ENCODE measurements at regions not wholly inside any gene's neighbourhood (a gene's known extent, or its start where the extent isn't known, plus 50 kb on each side); places are given as distances from the start of the nearest gene placed in this dataset.

DNA sequence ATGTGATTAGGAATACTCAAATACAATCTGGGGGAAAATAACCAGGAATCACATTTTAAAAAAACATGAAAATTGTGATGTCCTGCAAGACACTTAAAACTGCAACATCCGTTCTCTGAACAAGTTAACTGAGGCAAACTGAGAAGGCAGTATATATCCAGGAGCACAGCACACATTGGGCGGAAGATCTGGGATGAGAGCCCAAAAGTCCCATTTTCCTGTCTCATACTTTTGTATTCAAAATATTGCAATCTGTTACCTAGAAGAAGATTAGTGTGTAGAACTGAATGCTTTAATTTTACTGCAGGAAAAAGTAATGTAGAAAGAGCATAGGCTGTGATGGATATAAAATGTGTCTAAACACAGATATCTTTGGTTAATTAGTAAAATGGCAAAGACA, 276.8 kb upstream of the FANCL start:
- Mint-ChIP-seq H3K4me1 (no peaks in the 10 kb centered on the region), H3K27me3 (no peaks in the 10 kb centered on the region), H3K27ac (no peak overlapping the region), H3K36me3 (no peaks in the 10 kb centered on the region), H3K9me3 (no peaks in the 10 kb centered on the region), H3K4me3 (no peak overlapping the region)
- DNase-seq (no peak), ATAC-seq (ENCODE audit: low read depth in 2 of 2) (no peak)

DNA sequence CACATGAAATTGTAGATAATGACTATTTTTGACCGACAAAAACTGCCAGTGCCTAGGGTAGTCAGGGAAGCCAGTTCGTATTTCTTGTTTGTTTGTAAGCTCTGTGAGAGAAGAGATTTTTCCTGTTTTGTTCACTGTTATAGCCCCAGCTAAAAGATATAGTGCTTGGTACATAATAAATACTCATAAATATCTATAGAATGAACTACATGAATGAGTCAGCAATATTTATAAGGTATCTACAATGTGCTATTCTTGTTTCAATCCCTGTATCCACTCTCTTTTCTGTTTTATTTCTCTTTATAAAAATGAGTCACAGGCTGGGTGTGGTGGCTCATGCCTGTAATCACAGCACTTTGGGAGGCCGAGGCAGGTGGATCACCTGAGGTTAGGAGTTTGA, 275.6 kb upstream of the FANCL start:
- H3K9me3 Mint-ChIP-seq, result no peaks in the 10 kb centered on the region
- H3K27me3 Mint-ChIP-seq, result no peaks in the 10 kb centered on the region
- H3K36me3 Mint-ChIP-seq, result no peaks in the 10 kb centered on the region
- no peak overlapping the region for H3K4me3 Mint-ChIP-seq
- no peak for DNase-seq
- H3K27ac Mint-ChIP-seq, result no peak overlapping the region
- H3K4me1 Mint-ChIP-seq, result no peaks in the 10 kb centered on the region
- no peak for ATAC-seq (ENCODE audit: low read depth in 2 of 2)

DNA sequence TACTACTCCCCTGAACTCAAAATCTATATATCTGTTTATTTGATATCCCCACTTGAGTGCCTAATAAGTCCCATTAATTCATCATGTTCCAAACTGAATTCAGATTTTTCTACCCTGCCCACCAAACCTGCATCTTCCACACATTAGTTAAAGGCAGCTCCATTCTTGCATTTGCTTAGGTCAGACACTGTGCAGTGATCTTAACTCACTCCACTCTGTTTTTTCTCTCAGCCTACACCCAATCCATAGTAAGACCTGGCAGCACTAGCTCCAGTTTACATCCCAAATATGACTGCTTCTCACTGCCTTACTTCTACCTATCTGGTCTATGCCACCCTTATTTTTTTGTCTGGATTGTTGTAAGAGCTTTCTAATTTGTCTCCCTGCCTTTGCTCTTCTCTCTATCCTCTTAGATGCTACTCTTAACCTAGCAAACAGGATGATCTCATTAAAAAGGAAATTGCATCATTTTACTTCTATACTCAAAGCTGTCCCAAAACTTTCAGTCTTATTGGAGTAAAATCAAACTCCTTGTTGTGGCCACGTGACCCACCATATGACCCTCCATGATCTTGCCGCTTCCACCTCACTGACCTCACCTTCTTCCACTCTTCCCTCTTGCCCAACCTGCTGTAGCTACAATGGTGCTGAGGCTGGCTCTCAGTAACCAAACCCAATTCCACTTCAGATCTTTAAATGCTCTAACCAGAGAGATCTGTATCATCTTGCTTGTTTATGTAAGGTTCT, 274.9 kb upstream of the FANCL start:
- no peak overlapping the region for H3K4me3 Mint-ChIP-seq
- H3K27ac Mint-ChIP-seq, result no peak overlapping the region
- H3K36me3 Mint-ChIP-seq, result no peaks in the 10 kb centered on the region
- ATAC-seq (ENCODE audit: low read depth in 2 of 2), result no peak
- no peak for DNase-seq
- H3K4me1 Mint-ChIP-seq, result no peaks in the 10 kb centered on the region
- H3K27me3 Mint-ChIP-seq, result no peaks in the 10 kb centered on the region
- H3K9me3 Mint-ChIP-seq, result no peaks in the 10 kb centered on the region

DNA sequence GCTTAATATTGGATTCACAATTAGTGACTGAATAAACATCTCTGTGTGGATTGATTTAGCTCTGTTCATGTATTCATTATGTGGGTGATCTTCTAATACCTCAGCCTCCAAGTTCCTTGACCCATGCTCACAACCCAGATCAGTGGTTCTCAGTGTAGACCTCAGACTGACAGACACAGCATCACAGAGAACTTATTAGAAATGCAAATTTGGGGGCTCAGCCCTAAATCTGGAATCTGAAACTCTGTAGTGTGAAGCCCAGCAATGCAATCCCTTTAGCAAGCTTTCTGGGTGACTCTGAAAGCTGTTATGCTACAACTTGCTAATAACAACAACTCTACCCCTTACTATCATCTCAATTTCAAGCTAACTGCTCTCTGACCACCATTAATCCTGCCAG, 273.1 kb upstream of the FANCL start:
- H3K27me3 Mint-ChIP-seq, result no peaks in the 10 kb centered on the region
- H3K9me3 Mint-ChIP-seq, result no peaks in the 10 kb centered on the region
- H3K27ac Mint-ChIP-seq, result no peak overlapping the region
- ATAC-seq (ENCODE audit: low read depth in 2 of 2) (no peak), DNase-seq (no peak)
- no peak overlapping the region for H3K4me3 Mint-ChIP-seq
- no peaks in the 10 kb centered on the region for H3K4me1 Mint-ChIP-seq
- H3K36me3 Mint-ChIP-seq, result no peaks in the 10 kb centered on the region

DNA sequence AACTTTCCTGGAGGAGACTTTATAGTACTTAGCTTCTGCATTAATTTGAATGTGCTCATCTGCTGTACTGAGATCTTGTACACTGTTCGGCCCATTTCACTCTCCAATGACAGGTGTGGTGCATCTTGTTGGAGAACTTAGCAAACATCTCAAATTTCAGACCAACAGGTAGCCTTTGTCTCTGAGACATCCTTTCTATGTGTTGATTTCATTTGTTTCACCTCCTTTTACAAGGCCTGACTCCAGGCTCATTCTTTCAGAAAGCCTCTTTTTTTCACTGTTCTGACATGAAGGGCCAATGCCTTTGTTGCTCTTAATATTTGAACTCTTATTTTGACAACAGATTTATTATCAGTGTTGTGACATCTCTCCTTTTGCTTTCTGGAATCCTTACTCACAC, 271.8 kb upstream of the FANCL start:
- H3K4me1 Mint-ChIP-seq, result no peaks in the 10 kb centered on the region
- DNase-seq (no peak), ATAC-seq (ENCODE audit: low read depth in 2 of 2) (no peak)
- H3K4me3 Mint-ChIP-seq, result no peak overlapping the region
- no peaks in the 10 kb centered on the region for H3K36me3 Mint-ChIP-seq
- H3K27me3 Mint-ChIP-seq, result no peaks in the 10 kb centered on the region
- H3K27ac Mint-ChIP-seq, result no peak overlapping the region
- no peaks in the 10 kb centered on the region for H3K9me3 Mint-ChIP-seq

DNA sequence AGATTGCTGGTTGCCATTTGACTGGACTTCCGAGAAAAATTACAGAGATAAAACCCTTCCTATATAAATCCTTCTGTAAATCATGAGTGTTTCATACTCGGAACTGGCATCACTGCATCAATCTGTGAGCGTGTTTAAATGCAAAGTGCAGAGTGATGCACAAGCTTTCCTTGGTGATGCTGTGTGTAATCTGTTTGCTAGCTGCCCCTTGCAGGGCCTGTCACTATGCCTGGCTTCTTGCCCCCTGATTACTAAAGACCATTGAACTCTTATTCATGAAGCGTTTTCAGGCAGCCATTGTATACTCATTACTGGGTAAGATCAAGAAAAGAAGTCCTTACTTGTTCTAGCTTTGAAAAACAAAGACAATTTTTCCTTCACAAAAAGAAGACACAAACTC, 266.9 kb upstream of the FANCL start:
- no peak overlapping the region for H3K27ac Mint-ChIP-seq
- H3K27me3 Mint-ChIP-seq, result peaks cover 0 to 5% (median 0%) of the 10 kb centered on the region in 3 donors

DNA sequence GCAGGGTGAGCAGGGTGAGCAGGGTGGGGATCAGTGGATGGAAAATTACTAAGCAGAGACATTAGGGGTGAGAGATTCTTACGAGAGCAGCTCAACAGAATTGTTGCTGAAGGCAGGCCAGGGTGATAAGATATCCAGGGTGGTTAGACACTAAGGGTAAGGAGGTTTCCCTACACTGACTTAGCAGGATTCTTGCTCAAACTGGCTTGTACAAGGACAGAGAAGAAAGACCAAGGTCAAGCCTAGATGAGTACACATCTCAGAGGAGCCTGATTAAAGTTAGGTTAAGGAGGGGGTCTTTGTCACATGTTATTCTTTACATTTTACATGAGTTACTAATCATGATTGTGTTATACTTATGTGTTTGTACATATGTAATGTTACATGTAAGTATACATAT, 262.8 kb upstream of the FANCL start:
- DNase-seq (no peak), ATAC-seq (ENCODE audit: low read depth in 2 of 2) (no peak)
- Mint-ChIP-seq H3K27ac (no peak overlapping the region), H3K27me3 (peaks cover 0 to 5% (median 4%) of the 10 kb centered on the region in 3 donors), H3K4me1 (no peaks in the 10 kb centered on the region), H3K4me3 (no peak overlapping the region), H3K36me3 (no peaks in the 10 kb centered on the region), H3K9me3 (peaks cover 0 to 5% (median 0%) of the 10 kb centered on the region in 7 donors)

More for the DNA sequence above, 266.9 kb upstream of the FANCL start:
- DNase-seq (no peak), ATAC-seq (ENCODE audit: low read depth in 2 of 2) (no peak)
- H3K9me3 Mint-ChIP-seq, result peaks cover 0 to 5% (median 0%) of the 10 kb centered on the region in 7 donors
- H3K4me3 Mint-ChIP-seq, result no peak overlapping the region
- no peaks in the 10 kb centered on the region for H3K4me1 Mint-ChIP-seq
- no peaks in the 10 kb centered on the region for H3K36me3 Mint-ChIP-seq

DNA sequence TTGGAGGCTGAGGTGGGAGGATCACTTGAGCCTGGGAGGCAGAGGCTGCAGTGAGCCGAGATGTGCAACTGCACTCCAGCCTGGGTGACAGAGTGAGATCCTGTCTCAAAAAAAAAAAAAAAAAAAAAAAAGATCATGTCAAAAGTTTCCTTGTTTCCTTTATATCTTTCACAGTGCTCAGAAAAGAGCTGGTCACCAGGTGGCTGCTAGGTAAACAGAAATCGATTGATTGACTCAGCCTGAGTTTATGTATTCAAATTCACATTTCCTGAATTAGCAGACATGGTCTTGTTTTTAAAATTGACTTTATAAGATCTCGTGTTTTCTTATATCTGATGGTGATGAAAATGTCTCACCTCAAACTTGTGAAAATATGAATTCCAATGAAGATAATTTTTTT, 261.8 kb upstream of the FANCL start:
- no peaks in the 10 kb centered on the region for H3K36me3 Mint-ChIP-seq
- H3K27ac Mint-ChIP-seq, result no peak overlapping the region
- no peaks in the 10 kb centered on the region for H3K4me1 Mint-ChIP-seq
- DNase-seq (no peak), ATAC-seq (ENCODE audit: low read depth in 2 of 2) (no peak)
- no peak overlapping the region for H3K4me3 Mint-ChIP-seq
- peaks cover 0 to 5% (median 4%) of the 10 kb centered on the region in 3 donors for H3K27me3 Mint-ChIP-seq
- H3K9me3 Mint-ChIP-seq, result peaks cover 0 to 5% (median 0%) of the 10 kb centered on the region in 7 donors

DNA sequence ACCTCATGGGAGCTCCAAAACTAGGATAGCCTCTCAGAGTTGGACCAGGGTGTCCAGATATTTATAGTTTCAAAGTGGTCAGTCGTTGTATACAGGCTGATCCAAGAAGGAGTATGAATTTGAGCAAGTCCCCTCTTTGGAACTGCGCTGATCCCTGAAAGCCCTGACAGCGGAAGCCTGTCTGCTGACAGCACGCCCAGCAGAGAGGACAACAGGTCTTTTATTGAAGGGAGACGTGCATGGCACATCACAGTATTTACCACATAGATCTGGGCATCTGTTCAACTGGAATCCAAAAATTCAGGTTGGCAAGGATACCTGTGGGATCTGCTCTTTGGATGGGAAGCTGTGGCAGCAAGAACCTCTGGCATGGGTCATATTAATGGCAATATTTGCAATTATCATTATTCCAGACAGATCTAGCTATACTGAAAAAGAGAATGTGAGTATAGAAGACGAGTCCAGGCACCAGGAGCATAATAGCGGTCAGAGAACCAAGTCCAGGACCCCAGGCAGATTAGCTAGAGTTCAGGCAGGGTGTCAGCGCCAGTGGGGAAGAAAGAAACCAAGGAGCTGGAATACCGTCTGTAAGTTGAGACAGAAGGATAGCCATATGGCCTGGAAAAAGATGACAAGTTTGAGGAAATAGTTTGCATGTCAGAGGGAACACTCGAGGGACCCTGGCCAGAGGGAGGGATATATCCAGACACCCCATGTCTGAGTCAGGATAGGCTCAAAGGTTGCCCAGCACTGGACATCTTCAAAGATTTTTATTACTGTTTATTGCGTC, 260.4 kb upstream of the FANCL start:
- Mint-ChIP-seq H3K4me1 (no peaks in the 10 kb centered on the region), H3K27me3 (peaks cover 0 to 5% (median 4%) of the 10 kb centered on the region in 3 donors), H3K27ac (no peak overlapping the region), H3K9me3 (no peaks in the 10 kb centered on the region), H3K4me3 (no peak overlapping the region), H3K36me3 (no peaks in the 10 kb centered on the region)
- ATAC-seq (ENCODE audit: low read depth in 2 of 2) (no peak), DNase-seq (no peak)

DNA sequence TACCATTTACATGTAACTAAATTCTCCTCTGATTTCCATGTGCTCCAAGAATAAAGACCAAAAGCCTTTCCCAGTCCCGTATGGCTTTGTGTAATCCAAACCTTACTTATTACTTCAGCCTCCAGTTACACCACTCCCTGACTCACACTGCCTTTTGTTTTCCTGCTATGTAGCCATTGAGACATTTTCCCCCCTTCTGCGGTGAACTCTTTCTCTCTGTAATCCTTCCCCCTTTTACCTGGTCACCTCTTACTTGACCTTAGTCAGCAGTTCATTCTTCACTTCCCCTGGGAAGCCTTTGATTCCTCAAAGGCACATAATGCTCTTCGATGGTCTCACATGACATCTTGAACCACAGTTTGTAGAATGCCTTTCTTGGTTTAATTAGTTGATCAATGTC, 256.0 kb upstream of the FANCL start:
- H3K27me3 Mint-ChIP-seq, result no peaks in the 10 kb centered on the region
- H3K36me3 Mint-ChIP-seq, result no peaks in the 10 kb centered on the region
- H3K4me1 Mint-ChIP-seq, result no peaks in the 10 kb centered on the region
- no peak overlapping the region for H3K27ac Mint-ChIP-seq
- ATAC-seq (ENCODE audit: low read depth in 2 of 2), result no peak
- H3K4me3 Mint-ChIP-seq, result no peak overlapping the region
- no peaks in the 10 kb centered on the region for H3K9me3 Mint-ChIP-seq
- no peak for DNase-seq

DNA sequence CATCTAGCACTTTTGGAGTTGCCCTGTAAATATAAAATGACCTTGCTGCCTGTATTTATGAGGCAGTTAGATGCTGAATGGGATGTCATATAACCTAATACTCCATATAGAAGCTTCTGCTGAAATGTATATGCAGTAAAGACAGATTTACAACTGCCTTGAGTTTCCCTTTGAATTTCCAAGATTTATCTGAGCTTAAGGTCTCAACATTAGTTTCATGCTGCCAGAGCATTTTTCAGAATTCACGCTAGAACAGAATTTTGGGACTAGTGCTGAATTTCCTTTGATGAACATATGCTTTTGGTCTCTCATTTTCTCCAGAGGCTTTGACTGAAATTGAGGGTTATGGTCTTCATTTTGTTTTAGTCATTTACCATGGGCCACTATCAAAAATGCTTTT, 254.7 kb upstream of the FANCL start:
- Mint-ChIP-seq H3K9me3 (no peaks in the 10 kb centered on the region), H3K36me3 (no peaks in the 10 kb centered on the region), H3K27me3 (no peaks in the 10 kb centered on the region), H3K27ac (no peak overlapping the region), H3K4me1 (no peaks in the 10 kb centered on the region), H3K4me3 (no peak overlapping the region)
- DNase-seq (no peak), ATAC-seq (ENCODE audit: low read depth in 2 of 2) (no peak)

DNA sequence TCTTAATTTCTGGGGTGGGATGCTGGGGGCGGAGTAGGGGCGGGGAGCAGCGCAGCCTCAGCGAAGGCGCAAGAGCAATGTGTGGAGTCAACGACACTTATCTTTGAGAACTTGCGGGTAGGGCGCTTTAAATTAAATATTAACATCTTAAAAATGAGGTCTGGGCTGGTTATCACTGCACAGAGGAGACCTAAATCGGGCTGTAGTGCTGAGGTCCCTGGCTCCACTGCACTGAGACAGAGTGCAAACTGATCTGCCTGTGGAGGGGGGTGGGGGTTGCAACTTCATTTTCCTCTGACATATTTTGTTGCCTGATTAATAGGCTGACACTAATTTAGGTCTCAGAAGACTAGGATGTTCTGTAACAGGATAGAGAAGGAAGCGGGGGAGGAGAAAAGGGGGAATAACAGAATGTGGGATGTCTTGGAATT, 253.0 kb upstream of the FANCL start:
- no peaks in the 10 kb centered on the region for H3K36me3 Mint-ChIP-seq
- DNase-seq, result no peak
- no peaks in the 10 kb centered on the region for H3K27me3 Mint-ChIP-seq
- no peaks in the 10 kb centered on the region for H3K4me1 Mint-ChIP-seq
- H3K27ac Mint-ChIP-seq, result no peak overlapping the region
- H3K9me3 Mint-ChIP-seq, result no peaks in the 10 kb centered on the region
- H3K4me3 Mint-ChIP-seq, result no peak overlapping the region
- ATAC-seq (ENCODE audit: low read depth in 2 of 2), result no peak

DNA sequence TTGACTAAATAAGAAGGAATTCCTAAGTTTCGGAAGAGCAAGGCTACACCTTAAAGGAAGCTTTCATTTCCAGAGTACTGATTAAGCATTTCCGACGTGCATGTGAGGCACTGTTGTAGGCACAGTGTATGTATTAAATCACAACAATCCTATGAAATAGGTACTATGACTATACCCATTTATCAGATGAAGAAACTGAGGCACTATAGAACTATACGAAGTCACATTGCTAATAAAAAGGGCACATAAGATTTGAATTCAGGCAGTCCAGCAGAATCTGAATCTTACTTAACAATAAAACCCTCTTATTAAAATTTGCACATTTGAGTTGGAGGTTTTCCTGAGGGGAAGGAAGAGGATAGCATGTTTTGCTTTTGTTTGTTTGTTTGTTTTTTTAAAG, 243.5 kb upstream of the FANCL start:
- Mint-ChIP-seq H3K4me1 (no peaks in the 10 kb centered on the region), H3K9me3 (peaks cover 0 to 17% (median 8%) of the 10 kb centered on the region in 7 donors), H3K27ac (no peak overlapping the region), H3K36me3 (peaks cover 0 to 8% of the 10 kb centered on the region in 2 donors), H3K4me3 (no peak overlapping the region), H3K27me3 (peaks cover 0 to 6% (median 0%) of the 10 kb centered on the region in 3 donors)
- ATAC-seq (ENCODE audit: low read depth in 2 of 2), result no peak
- no peak for DNase-seq

DNA sequence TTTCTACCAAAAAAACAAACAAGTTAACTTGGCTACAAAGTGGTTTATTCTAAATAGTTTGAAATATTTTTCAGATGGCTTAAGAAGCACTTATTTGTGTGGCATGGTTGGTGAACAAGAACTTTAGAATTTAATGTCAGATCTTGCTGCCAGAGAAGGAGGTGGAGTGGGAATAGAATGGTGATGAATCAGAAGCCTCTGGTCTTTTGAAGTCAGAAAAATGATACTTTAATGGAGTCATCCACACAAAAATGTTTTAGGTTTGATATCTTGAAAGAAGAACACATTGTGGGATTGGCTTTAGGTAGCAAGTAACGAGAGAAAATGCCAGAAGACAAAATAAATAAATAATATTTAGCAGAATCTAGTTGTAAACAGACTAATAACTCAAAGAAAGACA, 243.1 kb upstream of the FANCL start:
- Mint-ChIP-seq H3K27me3 (peaks cover 0 to 6% (median 0%) of the 10 kb centered on the region in 3 donors), H3K27ac (no peak overlapping the region), H3K9me3 (peaks cover 0 to 17% (median 8%) of the 10 kb centered on the region in 7 donors), H3K4me3 (no peak overlapping the region), H3K36me3 (peaks cover 0 to 8% of the 10 kb centered on the region in 2 donors), H3K4me1 (no peaks in the 10 kb centered on the region)
- ATAC-seq (ENCODE audit: low read depth in 2 of 2), result no peak
- no peak for DNase-seq

Data from naive B cell (primary cell).